ENCODE measurements at regions not wholly inside any gene's neighbourhood (a gene's known extent, or its start where the extent isn't known, plus 50 kb on each side); places are given as distances from the start of the nearest gene placed in this dataset.

- TF ChIP-seq CTCF (IDR thresholded peaks at IDR 0.05; ENCODE audit: unreplicated experiment in 3 of 3): no peak
- H3K9me3 Mint-ChIP-seq: no peaks in the 10 kb centered on the region
- no peaks in the 10 kb centered on the region for H3K36me3 Mint-ChIP-seq (ENCODE audit: low read depth)
- no peak overlapping the region for H3K4me3 Mint-ChIP-seq
- H3K4me1 Mint-ChIP-seq: peaks cover 15% of the 10 kb centered on the region
- no peak overlapping the region for H3K27ac Mint-ChIP-seq
- no peaks in the 10 kb centered on the region for H3K27me3 Mint-ChIP-seq (ENCODE audit: low read depth)
Observed at GRCh38 chr1:113278777-113279176, 111.5 kb upstream of the MAGI3 start.

- no peak overlapping the region for H3K4me3 Mint-ChIP-seq
Observed at GRCh38 chr1:113279776-113280391, 110.4 kb upstream of the MAGI3 start.

GRCh38 chr1:113280581-113280980 is 109.7 kb upstream of the MAGI3 start:
- H3K36me3 Mint-ChIP-seq (ENCODE audit: low read depth): no peaks in the 10 kb centered on the region
- no peak overlapping the region for H3K27ac Mint-ChIP-seq
- H3K4me3 Mint-ChIP-seq: no peak overlapping the region
- H3K9me3 Mint-ChIP-seq: no peaks in the 10 kb centered on the region
- no peaks in the 10 kb centered on the region for H3K27me3 Mint-ChIP-seq (ENCODE audit: low read depth)
- TF ChIP-seq CTCF (IDR thresholded peaks at IDR 0.05; ENCODE audit: unreplicated experiment in 3 of 3): no peak
- peaks cover 17% of the 10 kb centered on the region for H3K4me1 Mint-ChIP-seq

More at GRCh38 chr1:113279776-113280391, 110.4 kb upstream of the MAGI3 start:
- Mint-ChIP-seq H3K36me3 (ENCODE audit: low read depth) (no peaks in the 10 kb centered on the region), H3K27ac (no peak overlapping the region), H3K4me1 (peaks cover 17% of the 10 kb centered on the region), H3K27me3 (ENCODE audit: low read depth) (no peaks in the 10 kb centered on the region), H3K9me3 (no peaks in the 10 kb centered on the region)
- TF ChIP-seq CTCF (IDR thresholded peaks at IDR 0.05; ENCODE audit: unreplicated experiment in 3 of 3): no peak

- Mint-ChIP-seq H3K9me3 (no peaks in the 10 kb centered on the region), H3K27me3 (ENCODE audit: low read depth) (no peaks in the 10 kb centered on the region), H3K4me1 (peaks cover 17% of the 10 kb centered on the region), H3K27ac (peak overlapping the region; percentile 35 to 86 (median 49)), H3K36me3 (ENCODE audit: low read depth) (no peaks in the 10 kb centered on the region), H3K4me3 (no peak overlapping the region)
- no peak for TF ChIP-seq CTCF (IDR thresholded peaks at IDR 0.05; ENCODE audit: unreplicated experiment in 3 of 3)
Observed at GRCh38 chr1:113281550-113281949, 108.8 kb upstream of the MAGI3 start.

GRCh38 chr1:113282008-113282892 is 108.1 kb upstream of the MAGI3 start:
- Mint-ChIP-seq H3K36me3 (ENCODE audit: low read depth) (no peaks in the 10 kb centered on the region), H3K9me3 (no peaks in the 10 kb centered on the region), H3K4me3 (no peak overlapping the region), H3K27me3 (ENCODE audit: low read depth) (no peaks in the 10 kb centered on the region), H3K27ac (peak overlapping the region; percentile 35 to 86 (median 49)), H3K4me1 (peaks cover 17% of the 10 kb centered on the region)
- TF ChIP-seq CTCF (IDR thresholded peaks at IDR 0.05; ENCODE audit: unreplicated experiment in 3 of 3): no peak

All from nephron (organoid).